Epithelial cell of esophagus (primary cell): ENCODE measurements at regions not wholly inside any gene's neighbourhood (a gene's known extent, or its start where the extent isn't known, plus 50 kb on each side); places are given as distances from the start of the nearest gene placed in this dataset.
A peak's percentile ranks its signal among the peaks of the same experiment; 100 is the strongest.
"Not testable (repeated sequence)": the region's sequence is repeated elsewhere in the genome, so short reads cannot be mapped to it uniquely, and the experiment has no call there.

Experiments
- DNase-seq: peaks from one replicate; pipeline ENCODE4 v3.0.0; 2010; ENCODE audit warnings: low read depth
- H3K4me3 ChIP-seq: 2 replicates; pipeline ENCODE4 v1.5.1; 2011; ENCODE audit warnings: mild to moderate bottlenecking, low read length, control low read depth
- TF ChIP-seq, protein P1 (sequence below): IDR thresholded peaks from 2 replicates; pipeline ENCODE4 v1.5.1; 2011; ENCODE audit warnings: low read depth, mild to moderate bottlenecking, low read length, control low read depth, inconsistent platforms; ENCODE audit not compliant: insufficient read depth; ENCODE audit errors: missing control alignments

GRCh38 chr14:21902561-21903181 is 229.1 kb upstream of the OR4E1 start:
- no peak overlapping the region for H3K4me3 ChIP-seq
- no peak for DNase-seq
- TF ChIP-seq, protein P1, sequence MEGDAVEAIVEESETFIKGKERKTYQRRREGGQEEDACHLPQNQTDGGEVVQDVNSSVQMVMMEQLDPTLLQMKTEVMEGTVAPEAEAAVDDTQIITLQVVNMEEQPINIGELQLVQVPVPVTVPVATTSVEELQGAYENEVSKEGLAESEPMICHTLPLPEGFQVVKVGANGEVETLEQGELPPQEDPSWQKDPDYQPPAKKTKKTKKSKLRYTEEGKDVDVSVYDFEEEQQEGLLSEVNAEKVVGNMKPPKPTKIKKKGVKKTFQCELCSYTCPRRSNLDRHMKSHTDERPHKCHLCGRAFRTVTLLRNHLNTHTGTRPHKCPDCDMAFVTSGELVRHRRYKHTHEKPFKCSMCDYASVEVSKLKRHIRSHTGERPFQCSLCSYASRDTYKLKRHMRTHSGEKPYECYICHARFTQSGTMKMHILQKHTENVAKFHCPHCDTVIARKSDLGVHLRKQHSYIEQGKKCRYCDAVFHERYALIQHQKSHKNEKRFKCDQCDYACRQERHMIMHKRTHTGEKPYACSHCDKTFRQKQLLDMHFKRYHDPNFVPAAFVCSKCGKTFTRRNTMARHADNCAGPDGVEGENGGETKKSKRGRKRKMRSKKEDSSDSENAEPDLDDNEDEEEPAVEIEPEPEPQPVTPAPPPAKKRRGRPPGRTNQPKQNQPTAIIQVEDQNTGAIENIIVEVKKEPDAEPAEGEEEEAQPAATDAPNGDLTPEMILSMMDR, result peak; percentile 35

- DNase-seq, H3K4me3 ChIP-seq: not testable (repeated sequence)
Measured at GRCh38 chr14:21894898-21895194, 221.2 kb upstream of the OR4E1 start.

DNA sequence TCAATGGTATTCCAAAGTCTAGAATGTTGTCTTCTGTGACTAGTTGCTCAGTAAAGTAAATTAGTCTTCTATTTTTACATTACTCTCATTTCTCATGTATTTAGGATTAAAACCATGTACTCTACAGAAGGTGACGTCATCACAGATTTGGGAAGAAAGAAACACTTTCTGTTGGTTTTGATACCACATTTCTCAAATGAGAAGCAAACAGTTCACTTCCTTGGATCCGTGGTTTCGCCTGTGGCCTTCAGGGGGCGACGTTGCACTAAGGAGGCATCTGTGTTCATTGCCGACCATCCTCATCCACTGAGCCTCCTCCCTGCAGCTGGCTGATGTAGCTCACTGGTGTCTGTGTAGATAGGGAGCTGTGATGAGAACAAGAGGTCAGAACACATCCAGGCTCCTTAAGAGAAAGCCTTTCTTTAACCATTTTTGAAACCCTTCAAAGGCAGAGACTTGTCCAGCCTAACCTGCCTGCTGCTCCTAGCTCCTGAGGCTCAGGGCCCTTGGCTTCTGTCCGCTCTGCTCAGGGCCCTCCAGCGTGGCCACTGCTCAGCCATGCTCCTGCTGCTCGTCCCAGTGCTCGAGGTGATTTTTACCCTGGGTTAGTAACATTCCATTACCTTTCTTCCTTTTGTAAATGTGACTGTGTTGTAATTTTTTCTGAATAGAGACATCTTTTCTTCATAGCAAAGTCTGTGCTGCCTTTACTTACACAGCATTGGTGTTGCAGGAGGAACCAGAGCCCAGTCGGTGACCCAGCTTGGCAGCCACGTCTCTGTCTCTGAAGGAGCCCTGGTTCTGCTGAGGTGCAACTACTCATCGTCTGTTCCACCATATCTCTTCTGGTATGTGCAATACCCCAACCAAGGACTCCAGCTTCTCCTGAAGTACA is 220.6 kb upstream of the OR4E1 start:
- DNase-seq, result peak; percentile 16
- no peak overlapping the region for H3K4me3 ChIP-seq
- TF ChIP-seq, protein P1, result peak; percentile 23

GRCh38 chr14:21891921-21892320 is 218.3 kb upstream of the OR4E1 start:
- DNase-seq, result no peak
- no peak overlapping the region for H3K4me3 ChIP-seq
- TF ChIP-seq, protein P1, result no peak

DNA sequence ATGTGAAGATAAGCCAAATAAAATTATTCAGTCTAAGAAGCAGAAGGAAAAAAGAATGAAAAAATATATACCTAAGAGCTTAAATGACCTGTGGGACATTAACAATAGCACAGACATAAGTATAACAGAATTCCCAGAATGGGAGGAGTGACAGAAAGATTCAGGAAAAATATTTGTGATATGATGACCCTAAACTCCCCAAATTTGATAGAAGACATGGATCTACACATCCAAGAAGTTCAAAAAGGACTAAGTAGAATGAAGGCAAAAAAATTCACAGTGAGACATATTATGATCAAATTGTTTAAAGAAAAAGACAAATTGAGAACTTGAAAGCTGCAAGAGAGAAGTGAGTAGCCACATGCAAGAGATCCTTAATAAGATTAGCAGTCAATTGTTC is 211.4 kb upstream of the OR4E1 start:
- no peak overlapping the region for H3K4me3 ChIP-seq
- no peak for DNase-seq
- TF ChIP-seq, protein P1, result no peak

DNA sequence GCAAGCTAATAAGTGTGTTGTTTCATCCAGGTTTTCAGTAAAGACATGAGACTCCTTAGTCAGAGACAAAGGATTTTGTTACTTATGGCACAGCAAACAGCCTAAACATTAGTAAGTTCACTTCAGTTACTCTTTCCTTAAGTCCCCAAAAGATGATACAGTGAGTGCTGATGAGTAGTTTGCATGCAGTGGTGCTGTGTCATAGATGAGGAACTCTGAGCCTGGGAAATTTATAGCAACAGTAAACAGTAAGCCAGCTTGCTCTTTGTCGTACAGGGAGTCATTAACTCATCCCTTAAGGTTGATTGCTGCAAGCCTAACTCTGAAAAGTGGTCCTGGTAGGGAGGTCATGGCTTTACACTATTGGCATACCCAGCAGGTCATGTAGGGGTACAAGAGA is 208.6 kb upstream of the OR4E1 start:
- DNase-seq, result peak; percentile 52
- TF ChIP-seq, protein P1, result no peak
- no peak overlapping the region for H3K4me3 ChIP-seq

DNA sequence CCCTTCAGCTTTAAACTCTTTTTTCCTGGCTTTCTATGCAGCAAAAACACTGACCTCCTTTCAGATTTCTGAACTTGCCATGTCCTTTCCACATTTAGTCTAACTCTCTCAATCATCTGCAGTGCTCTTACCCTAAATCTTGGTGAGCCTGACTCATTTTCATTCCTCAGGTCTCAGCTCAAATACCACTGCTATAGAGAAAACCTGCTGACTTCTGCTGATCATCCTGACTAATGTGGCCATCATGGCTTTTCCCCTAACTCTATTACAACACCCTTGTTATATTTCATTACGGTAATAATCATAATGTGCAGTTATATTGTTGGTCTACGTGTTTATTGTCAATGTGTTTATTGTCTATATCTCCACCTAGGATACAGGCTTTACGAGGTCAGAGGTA is 207.3 kb upstream of the OR4E1 start:
- peak; percentile 52 for DNase-seq
- no peak overlapping the region for H3K4me3 ChIP-seq
- TF ChIP-seq, protein P1, result no peak
